Aorta (tissue), 5 donors: ENCODE measurements at regions not wholly inside any gene's neighbourhood (a gene's known extent, or its start where the extent isn't known, plus 50 kb on each side); places are given as distances from the start of the nearest gene placed in this dataset.
"Not testable (repeated sequence)": the region's sequence is repeated elsewhere in the genome, so short reads cannot be mapped to it uniquely, and the experiment has no call there.

Experiments
- ATAC-seq: fragments of 200-7000 bp; cut with Tn5 transposase; one replicate; pipeline ENCODE4 v1.9.1; 2022; ENCODE audit warnings: moderate library complexity; ENCODE audit not compliant: low FRiP score
- DNase-seq, 2 donors: peaks; one replicate each; pipeline ENCODE4 v3.0.0-alpha.2; 2020
- H3K27ac ChIP-seq, 2 donors: one replicate each; pipeline ENCODE4 v1.5.1; 2013; ENCODE audit warnings: low read length in 2 of 2, mild to moderate bottlenecking in 2 of 2, moderate library complexity in 2 of 2, control low read depth in 1 of 2, inconsistent platforms in 1 of 2, low read depth in 1 of 2
- H3K27me3 ChIP-seq, 2 donors: one replicate each; pipeline ENCODE4 v1.6.1; 2013; ENCODE audit warnings: control low read depth in 1 of 2, low read length in 1 of 2, mild to moderate bottlenecking in 1 of 2, moderate library complexity in 1 of 2; ENCODE audit not compliant: insufficient read depth in 2 of 2, control insufficient read depth in 1 of 2
- H3K36me3 ChIP-seq, 2 donors: one replicate each; pipeline ENCODE4 v1.6.1; 2013; ENCODE audit warnings: control low read depth in 1 of 2, low read length in 1 of 2, mild to moderate bottlenecking in 1 of 2; ENCODE audit not compliant: insufficient read depth in 2 of 2, control insufficient read depth in 1 of 2
- H3K4me1 ChIP-seq, 2 donors: one replicate each; pipeline ENCODE4 v1.6.1; 2013; ENCODE audit warnings: low read length in 2 of 2, control low read depth in 1 of 2, mild to moderate bottlenecking in 1 of 2, moderate library complexity in 1 of 2; ENCODE audit not compliant: insufficient read depth in 2 of 2, control insufficient read depth in 1 of 2
- H3K4me3 ChIP-seq, 2 donors: one replicate each; pipeline ENCODE4 v1.5.1; 2013; ENCODE audit warnings: low read length in 2 of 2, control low read depth in 1 of 2, mild to moderate bottlenecking in 1 of 2
- H3K9me3 ChIP-seq: one replicate; pipeline ENCODE4 v1.6.1; 2013; ENCODE audit warnings: mild to moderate bottlenecking, low read length; ENCODE audit not compliant: control insufficient read depth
- WGBS, 2 donors: extraction: QIAGEN DNeasy Blood & Tissue Kit; methylation state at CpG; one replicate each; pipeline ENCODE4 v1.1.7; 2013; 5-methylcytosine and 5-hydroxymethylcytosine counted together
- intact Hi-C, 2 donors: fragments of 100-400 bp; cut with DNase I; formaldehyde crosslinking; loops; one replicate each; pipeline versions ENCODE4 v1.14.2 to v1.15.0; 2022
- donor health status: healthy with polysubstance abuse.
- donor health status: Bipolar disorder and iron deficiency.
- donor health status: DM: no; HTN: no; CAD: no.
- donor health status: DM: no; HTN: no; CAD: no.
- donor health status: DM: yes; HTN: yes; CAD: no.

DNA sequence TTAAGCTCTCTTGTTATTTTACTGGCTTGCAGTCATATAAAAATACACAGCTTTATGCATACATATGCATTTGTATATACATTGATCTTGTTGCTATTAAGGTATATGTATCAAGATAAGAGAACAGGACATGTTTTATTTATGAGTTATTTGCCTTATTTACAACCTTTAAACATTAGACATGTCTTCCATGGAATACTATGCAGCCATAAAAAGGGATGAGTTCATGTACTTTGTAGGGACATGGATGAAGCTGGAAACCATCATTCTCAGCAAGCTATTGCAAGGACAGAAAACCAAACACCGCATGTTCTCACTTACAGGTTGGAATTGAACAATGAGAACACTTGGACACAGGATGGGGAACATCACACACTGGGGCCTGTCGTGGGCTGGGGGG, 179.2 kb upstream of the GK2 start:
- DNase-seq, H3K4me3 ChIP-seq, H3K9me3 ChIP-seq, intact Hi-C loops, H3K27ac ChIP-seq, H3K36me3 ChIP-seq, H3K4me1 ChIP-seq, ATAC-seq, H3K27me3 ChIP-seq: not testable (repeated sequence)
- 95 to 98% methylated on average over 2 of the region's 2 CpGs for WGBS, 2 donors

DNA sequence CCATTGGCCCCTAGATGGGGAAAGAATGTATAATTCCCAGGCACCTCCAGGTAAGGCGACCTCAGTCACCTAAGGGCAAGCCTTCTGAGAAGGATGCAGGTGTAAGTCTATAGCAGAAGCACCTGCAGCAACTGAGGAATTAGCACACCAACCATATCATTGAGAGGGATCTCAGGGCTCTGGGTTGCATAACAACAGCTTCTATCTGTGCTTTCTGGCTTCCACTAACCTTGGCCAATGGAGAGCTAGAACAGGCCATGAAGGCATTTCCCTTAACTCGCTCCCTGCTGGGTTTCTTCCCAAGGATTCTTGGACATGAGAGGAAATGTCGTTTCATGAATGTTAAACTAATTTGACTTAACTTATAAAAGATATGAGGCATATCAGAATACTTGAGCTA, 177.8 kb upstream of the GK2 start:
- Histone ChIP-seq H3K27ac (peak overlapping the region in 1 of 2 donors; percentile 59), H3K9me3 (no peaks in the 10 kb centered on the region), H3K36me3 (no peaks in the 10 kb centered on the region), H3K4me3 (no peak overlapping the region), H3K4me1 (peaks cover 5 to 9% of the 10 kb centered on the region in 2 donors), H3K27me3 (no peaks in the 10 kb centered on the region)
- intact Hi-C loops, result no loop called here
- no peak for ATAC-seq
- no peak for DNase-seq
- WGBS, 2 donors, result 92 to 95% methylated on average over 3 of the region's 3 CpGs

DNA sequence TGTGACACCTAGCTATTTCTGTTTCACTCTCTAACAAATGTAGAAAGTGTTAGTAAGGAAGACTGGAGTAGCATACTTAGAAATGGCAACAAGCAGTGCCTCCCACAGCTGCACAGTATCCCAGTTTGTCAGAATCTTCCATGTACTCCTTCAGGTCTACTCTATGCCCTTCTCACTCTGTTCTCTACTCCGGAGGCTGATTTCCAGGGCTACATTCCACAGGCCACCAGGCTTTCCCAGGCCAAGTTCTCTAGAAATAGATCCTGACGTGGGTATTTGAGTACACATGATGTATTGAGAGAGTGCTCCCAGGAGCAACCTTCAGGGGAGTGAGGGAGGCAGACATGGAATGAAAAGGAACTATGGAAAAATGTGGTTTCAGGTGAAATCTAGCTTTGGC, 177.3 kb upstream of the GK2 start:
- ATAC-seq, result peak; percentile 38
- Histone ChIP-seq H3K4me3 (no peak overlapping the region), H3K4me1 (peaks cover 5 to 9% of the 10 kb centered on the region in 2 donors), H3K9me3 (no peaks in the 10 kb centered on the region), H3K36me3 (no peaks in the 10 kb centered on the region), H3K27ac (peak overlapping the region in 1 of 2 donors; percentile 59), H3K27me3 (no peaks in the 10 kb centered on the region)
- intact Hi-C loops, result no loop called here
- WGBS, 2 donors, result 15 to 17% methylated on average over 2 of the region's 2 CpGs
- DNase-seq, result no peak

DNA sequence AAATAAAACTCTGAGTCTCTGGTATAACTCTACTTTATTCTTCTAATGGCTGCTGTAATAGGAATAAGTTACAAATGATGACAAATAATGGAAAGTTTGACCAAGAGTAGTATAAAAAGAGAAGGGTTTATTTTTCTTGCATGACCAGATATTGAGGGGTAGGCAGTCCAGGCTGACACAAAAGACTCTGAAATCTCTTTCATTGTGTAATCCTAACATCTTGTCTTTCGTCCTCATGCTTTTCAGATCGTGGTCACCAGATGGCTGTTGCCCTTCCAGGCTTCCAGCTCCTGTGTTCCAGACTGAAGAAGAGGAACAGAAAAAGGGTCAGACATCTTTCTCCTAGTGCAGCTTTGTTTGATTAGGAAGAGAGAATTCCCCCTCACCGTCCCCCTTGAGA, 176.9 kb upstream of the GK2 start:
- no peak overlapping the region for H3K27ac ChIP-seq
- no peaks in the 10 kb centered on the region for H3K36me3 ChIP-seq
- no peak for DNase-seq
- H3K4me1 ChIP-seq, result peaks cover 5 to 9% of the 10 kb centered on the region in 2 donors
- no peak for ATAC-seq
- WGBS, 2 donors, result 73% methylated on average over 3 of the region's 3 CpGs
- no peaks in the 10 kb centered on the region for H3K27me3 ChIP-seq
- intact Hi-C loops, result no loop called here
- no peak overlapping the region for H3K4me3 ChIP-seq
- no peaks in the 10 kb centered on the region for H3K9me3 ChIP-seq

DNA sequence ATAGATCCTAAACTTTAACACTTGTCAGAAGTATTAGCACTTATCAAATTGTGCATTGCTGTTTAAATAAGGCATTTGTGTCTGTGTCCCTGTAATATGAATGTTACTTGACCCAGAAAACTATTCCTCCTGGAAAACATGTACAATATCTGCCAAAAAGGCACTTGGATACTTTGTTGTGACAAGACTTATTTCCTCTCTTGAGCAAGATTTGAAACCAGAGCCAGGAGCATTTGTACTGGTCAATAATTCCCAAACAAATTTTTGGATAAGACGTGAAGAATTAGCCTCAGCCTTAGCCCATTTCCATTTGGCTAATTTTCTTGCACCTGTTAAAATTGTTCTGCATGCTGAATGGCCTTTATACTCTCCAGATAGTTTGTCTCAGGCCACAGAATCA, 176.3 kb upstream of the GK2 start:
- intact Hi-C loops, result no loop called here
- H3K36me3 ChIP-seq, result no peaks in the 10 kb centered on the region
- 67 to 74% methylated on average over 1 of the region's 1 CpG for WGBS, 2 donors
- no peaks in the 10 kb centered on the region for H3K27me3 ChIP-seq
- peaks cover 5 to 9% of the 10 kb centered on the region in 2 donors for H3K4me1 ChIP-seq
- DNase-seq (no peak), ATAC-seq (no peak)
- no peaks in the 10 kb centered on the region for H3K9me3 ChIP-seq
- no peak overlapping the region for H3K27ac ChIP-seq
- H3K4me3 ChIP-seq, result no peak overlapping the region

DNA sequence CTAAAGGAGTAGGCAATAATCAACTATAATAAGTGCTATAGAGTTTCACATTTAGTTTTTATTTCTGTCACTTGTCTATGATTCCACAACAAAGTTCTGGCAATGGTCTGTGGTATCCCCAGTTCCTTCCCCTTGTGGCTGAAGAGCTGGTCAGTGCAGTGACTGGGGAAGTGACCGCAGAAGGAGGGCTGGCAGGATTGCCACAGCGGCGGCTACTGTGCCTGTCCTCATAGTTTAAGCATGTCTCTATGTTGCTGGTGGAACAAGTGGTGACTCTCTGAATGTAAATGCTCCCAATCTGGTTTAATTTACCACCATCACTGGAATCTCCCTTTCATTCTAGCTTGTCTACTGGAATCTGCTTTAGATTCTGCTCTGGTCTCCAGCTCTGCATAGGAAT, 170.6 kb upstream of the GK2 start:
- Histone ChIP-seq H3K27ac (no peak overlapping the region), H3K36me3 (no peaks in the 10 kb centered on the region), H3K27me3 (no peaks in the 10 kb centered on the region), H3K4me1 (peaks cover 0 to 7% of the 10 kb centered on the region in 2 donors), H3K9me3 (no peaks in the 10 kb centered on the region), H3K4me3 (no peak overlapping the region)
- 89 to 95% methylated on average over 3 of the region's 3 CpGs for WGBS, 2 donors
- ATAC-seq (no peak), DNase-seq (peak in 1 of 2 donors; percentile 59)
- intact Hi-C loops, result loop anchor here (5.0 to 10.0 kb wide), 2 partner anchors 536 to 624 kb away; no protein-coding TSS in a partner anchor

DNA sequence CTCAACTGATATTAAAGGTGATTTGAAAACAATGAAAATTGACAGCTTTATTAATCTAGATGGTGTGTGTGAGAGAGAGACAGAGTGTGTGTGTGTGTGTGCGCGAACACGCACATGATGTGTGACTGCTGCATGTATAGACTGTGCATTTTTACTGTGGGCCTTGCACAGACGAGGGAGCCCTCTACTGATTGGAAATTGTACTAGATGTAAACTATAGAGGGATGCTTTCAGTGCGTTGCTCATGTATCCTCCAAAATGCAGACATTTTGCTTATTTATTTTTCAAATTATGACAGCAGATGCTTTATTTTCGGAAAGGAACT, 168.4 kb upstream of the GK2 start:
- Histone ChIP-seq H3K4me3 (no peak overlapping the region), H3K4me1 (peaks cover 0 to 7% of the 10 kb centered on the region in 2 donors), H3K27me3 (no peaks in the 10 kb centered on the region), H3K27ac (no peak overlapping the region), H3K9me3 (no peaks in the 10 kb centered on the region), H3K36me3 (no peaks in the 10 kb centered on the region)
- intact Hi-C loops, result loop anchor here (5.0 to 10.0 kb wide), 2 partner anchors 534 to 622 kb away; no protein-coding TSS in a partner anchor
- DNase-seq, result no peak
- 32 to 37% methylated on average over 6 of the region's 6 CpGs for WGBS, 2 donors
- peak; percentile 59 for ATAC-seq

DNA sequence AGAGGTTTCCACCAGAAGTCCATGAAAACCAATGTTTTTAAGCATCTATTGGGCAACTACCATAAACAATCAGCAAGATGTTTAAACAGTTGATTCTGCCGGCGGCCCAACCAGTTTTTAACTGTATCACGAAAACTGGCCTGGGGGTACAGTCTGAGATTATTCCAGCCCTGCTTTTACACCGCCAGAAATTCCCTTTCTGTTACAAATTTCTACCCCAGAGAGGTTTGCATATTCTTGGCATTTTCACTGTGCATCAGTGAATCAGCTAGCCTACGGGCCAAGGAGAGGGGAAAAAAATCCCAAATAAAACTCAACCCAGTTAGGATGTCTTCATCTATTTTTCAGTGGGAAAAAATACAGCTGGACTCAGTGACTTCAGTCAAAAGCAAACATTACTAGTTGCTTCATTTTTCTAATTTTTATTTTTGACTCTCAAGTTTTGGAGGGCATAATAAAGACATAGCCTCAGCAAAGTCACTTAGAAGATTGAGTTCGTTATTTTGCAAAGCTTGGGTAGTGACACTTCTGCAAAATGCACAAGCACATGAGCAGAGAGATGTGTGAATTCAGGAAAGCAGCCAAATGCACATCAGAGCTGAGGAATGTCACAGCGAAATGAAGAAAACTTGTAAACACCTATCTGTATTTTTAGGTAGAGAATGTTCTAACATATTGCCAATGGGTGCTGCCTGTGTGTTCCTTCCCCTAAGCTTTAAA, 167.8 kb upstream of the GK2 start:
- no peaks in the 10 kb centered on the region for H3K36me3 ChIP-seq
- no peaks in the 10 kb centered on the region for H3K27me3 ChIP-seq
- ATAC-seq (peak; percentile 78), DNase-seq (no peak)
- intact Hi-C loops, result loop anchor here (5.0 to 10.0 kb wide), 2 partner anchors 534 to 621 kb away; no protein-coding TSS in a partner anchor
- 20 to 25% methylated on average over 7 of the region's 7 CpGs for WGBS, 2 donors
- H3K27ac ChIP-seq, result no peak overlapping the region
- H3K4me1 ChIP-seq, result peaks cover 0 to 7% of the 10 kb centered on the region in 2 donors
- H3K9me3 ChIP-seq, result no peaks in the 10 kb centered on the region
- no peak overlapping the region for H3K4me3 ChIP-seq

DNA sequence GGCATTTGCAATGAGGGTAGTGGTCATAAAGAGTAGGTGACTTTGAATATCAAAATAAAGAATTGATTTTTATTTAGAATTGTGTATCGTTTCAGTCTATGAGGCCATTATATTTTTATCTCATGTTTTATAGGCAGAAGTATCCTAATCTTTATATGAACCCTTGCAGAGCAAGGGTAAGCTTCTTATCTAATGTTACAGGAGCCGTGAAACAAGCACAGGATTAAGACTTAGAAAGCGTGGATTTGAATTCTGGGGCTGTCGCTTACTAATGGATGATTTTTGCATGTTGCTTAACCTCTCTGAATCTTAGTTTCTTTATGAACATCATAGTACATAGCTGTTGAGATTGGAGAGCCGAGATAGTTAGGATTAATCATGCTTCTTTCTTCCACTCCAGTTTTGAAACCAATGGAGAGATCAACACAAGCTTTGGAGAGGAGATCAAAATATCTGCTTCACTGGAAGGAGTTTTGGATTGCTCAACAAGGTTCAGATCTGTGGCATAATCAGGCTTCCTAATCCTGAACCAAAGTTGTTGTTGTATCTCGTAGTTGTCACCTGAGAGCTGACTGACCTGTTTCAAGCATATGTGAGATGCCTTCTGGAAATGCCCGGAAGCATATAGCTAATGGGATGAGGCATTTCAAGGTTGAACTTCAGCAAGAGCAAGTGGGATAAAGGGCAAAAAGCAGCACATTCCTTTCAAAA, 166.9 kb upstream of the GK2 start:
- WGBS, 2 donors, result 93 to 96% methylated on average over 7 of the region's 7 CpGs
- intact Hi-C loops, result loop anchor here (5.0 to 10.0 kb wide), 2 partner anchors 533 to 620 kb away; no protein-coding TSS in a partner anchor
- no peak for DNase-seq
- H3K36me3 ChIP-seq, result no peaks in the 10 kb centered on the region
- no peak overlapping the region for H3K4me3 ChIP-seq
- H3K27me3 ChIP-seq, result no peaks in the 10 kb centered on the region
- ATAC-seq, result peak; percentile 29
- no peaks in the 10 kb centered on the region for H3K9me3 ChIP-seq
- no peak overlapping the region for H3K27ac ChIP-seq
- H3K4me1 ChIP-seq, result peaks cover 0 to 7% of the 10 kb centered on the region in 2 donors
